Glutamatergic neuron (in vitro differentiated cells): ENCODE measurements at regions not wholly inside any gene's neighbourhood (a gene's known extent, or its start where the extent isn't known, plus 50 kb on each side); places are given as distances from the start of the nearest gene placed in this dataset.
"Not testable (repeated sequence)": the region's sequence is repeated elsewhere in the genome, so short reads cannot be mapped to it uniquely, and the experiment has no call there.

Experiments
- DNase-seq: peaks from one replicate; pipeline ENCODE4 v3.0.0; 2022
- H3K27ac Mint-ChIP-seq: one replicate; pipeline ENCODE4 v1.8.0; 2020; ENCODE audit warnings: mild to moderate bottlenecking, mixed read lengths, inconsistent platforms; ENCODE audit not compliant: unreplicated experiment
- H3K27me3 Mint-ChIP-seq: one replicate; pipeline ENCODE4 v1.8.0; 2020; ENCODE audit warnings: mild to moderate bottlenecking, moderate library complexity, mixed read lengths, inconsistent platforms; ENCODE audit not compliant: unreplicated experiment
- H3K36me3 Mint-ChIP-seq: one replicate; pipeline ENCODE4 v1.8.0; 2020; ENCODE audit warnings: mild to moderate bottlenecking, mixed read lengths, inconsistent platforms; ENCODE audit not compliant: unreplicated experiment
- H3K4me1 Mint-ChIP-seq: one replicate; pipeline ENCODE4 v1.8.0; 2020; ENCODE audit warnings: mild to moderate bottlenecking, low read depth, mixed read lengths, inconsistent platforms; ENCODE audit not compliant: unreplicated experiment
- H3K4me3 Mint-ChIP-seq: one replicate; pipeline ENCODE4 v1.8.0; 2020; ENCODE audit warnings: mild to moderate bottlenecking, mixed read lengths, inconsistent platforms; ENCODE audit not compliant: unreplicated experiment
- H3K9me3 Mint-ChIP-seq: one replicate; pipeline ENCODE4 v1.8.0; 2020; ENCODE audit warnings: mild to moderate bottlenecking, moderate library complexity, mixed read lengths, inconsistent platforms; ENCODE audit not compliant: unreplicated experiment
- CTCF ChIP-seq: fragments of 200-600 bp; sonication (generic); IDR thresholded peaks from one replicate; pipeline ENCODE4 v1.5.0; 2021; ENCODE audit not compliant: partially characterized antibody, unreplicated experiment

DNA sequence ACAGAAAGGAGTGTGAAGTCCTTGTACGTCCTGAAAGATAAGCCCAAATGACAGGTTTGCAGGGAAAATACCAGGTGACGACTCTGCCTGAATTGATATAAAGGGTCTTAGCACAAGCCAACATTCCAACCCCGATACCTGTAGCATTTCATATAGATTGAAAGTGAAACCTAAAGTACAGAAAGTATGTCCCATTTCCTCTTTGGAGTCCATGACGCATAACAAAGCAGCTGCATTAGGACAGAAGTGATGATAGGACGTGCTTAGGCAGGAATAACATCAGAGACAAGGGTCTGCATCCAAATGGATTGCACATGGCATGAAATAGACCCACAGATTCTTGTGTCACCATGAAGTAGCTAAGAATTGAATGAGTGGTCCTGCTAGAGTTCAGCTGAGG is 187.0 kb upstream of the ROBO1 start:
- DNase-seq, result no peak
- Mint-ChIP-seq H3K27me3 (no peaks in the 10 kb centered on the region), H3K9me3 (no peaks in the 10 kb centered on the region), H3K27ac (no peak overlapping the region), H3K4me1 (peaks cover 3% of the 10 kb centered on the region), H3K36me3 (no peaks in the 10 kb centered on the region), H3K4me3 (no peak overlapping the region)
- no peak for TF ChIP-seq CTCF

DNA sequence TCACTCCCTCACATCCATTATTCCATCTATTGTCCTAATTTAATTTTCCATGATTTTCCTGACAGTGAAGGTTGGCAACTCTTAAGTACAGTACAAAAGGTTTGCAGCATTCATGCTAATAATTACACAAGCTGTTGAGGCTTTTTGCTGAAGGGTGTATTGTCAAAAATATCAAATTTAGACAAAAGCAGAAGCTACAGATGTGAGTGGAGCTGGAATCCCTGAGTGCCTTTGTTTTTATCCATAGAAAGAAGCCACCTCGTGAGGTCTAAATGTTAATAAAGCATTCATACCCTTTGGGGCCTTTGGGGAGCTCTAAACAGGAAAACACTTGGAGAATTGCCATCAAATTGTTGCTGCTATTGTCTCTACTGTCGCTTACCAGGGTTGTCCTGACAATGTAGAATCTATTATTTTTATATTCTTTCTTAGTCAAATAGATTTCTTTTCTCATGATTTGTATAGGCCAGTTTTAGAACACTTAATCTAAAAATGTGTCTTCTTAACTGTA is 185.8 kb upstream of the ROBO1 start:
- Mint-ChIP-seq H3K27ac (no peak overlapping the region), H3K36me3 (no peaks in the 10 kb centered on the region), H3K9me3 (no peaks in the 10 kb centered on the region), H3K4me1 (peaks cover 3% of the 10 kb centered on the region), H3K27me3 (no peaks in the 10 kb centered on the region), H3K4me3 (no peak overlapping the region)
- no peak for DNase-seq
- TF ChIP-seq CTCF, result no peak

DNA sequence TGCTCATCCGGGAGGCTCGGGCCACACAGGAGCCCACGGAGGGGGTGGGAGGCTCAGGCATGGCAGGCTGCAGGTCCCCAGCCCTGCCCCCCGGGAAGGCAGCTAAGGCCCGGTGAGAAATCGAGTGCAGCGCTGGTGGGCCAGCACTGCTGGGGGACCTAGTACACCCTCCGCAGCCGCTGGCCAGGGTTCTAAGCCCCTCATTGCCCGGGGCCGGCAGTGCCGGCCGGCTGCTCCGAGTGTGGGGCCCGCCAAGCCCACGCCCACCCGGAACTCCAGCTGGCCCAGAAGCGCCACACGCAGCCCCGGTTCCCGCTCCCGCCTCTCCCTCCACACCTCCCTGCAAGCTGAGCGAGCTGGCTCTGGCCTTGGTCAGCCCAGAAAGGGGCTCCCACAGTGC is 183.6 kb upstream of the ROBO1 start:
- H3K4me1 Mint-ChIP-seq, H3K27me3 Mint-ChIP-seq, H3K4me3 Mint-ChIP-seq, H3K9me3 Mint-ChIP-seq, H3K27ac Mint-ChIP-seq, DNase-seq, H3K36me3 Mint-ChIP-seq: not testable (repeated sequence)

GRCh38 chr3:79947957-79948356 is 180.2 kb upstream of the ROBO1 start:
- H3K27me3 Mint-ChIP-seq, result no peaks in the 10 kb centered on the region
- no peaks in the 10 kb centered on the region for H3K9me3 Mint-ChIP-seq
- H3K27ac Mint-ChIP-seq, result no peak overlapping the region
- no peaks in the 10 kb centered on the region for H3K36me3 Mint-ChIP-seq
- TF ChIP-seq CTCF, result no peak
- no peak overlapping the region for H3K4me3 Mint-ChIP-seq
- H3K4me1 Mint-ChIP-seq, result peaks cover 3% of the 10 kb centered on the region
- DNase-seq, result no peak

- H3K9me3 Mint-ChIP-seq, result no peaks in the 10 kb centered on the region
These were observed 179.7 kb upstream of the ROBO1 start for GRCh38 chr3:79947469-79947868.

More at GRCh38 chr3:79947469-79947868, 179.7 kb upstream of the ROBO1 start:
- H3K4me3 Mint-ChIP-seq, result no peak overlapping the region
- no peaks in the 10 kb centered on the region for H3K36me3 Mint-ChIP-seq
- DNase-seq, result no peak
- TF ChIP-seq CTCF, result no peak
- H3K27ac Mint-ChIP-seq, result no peak overlapping the region
- H3K27me3 Mint-ChIP-seq, result no peaks in the 10 kb centered on the region
- peaks cover under 1% of the 10 kb centered on the region for H3K4me1 Mint-ChIP-seq
